H9 (cell line): ENCODE measurements at regions not wholly inside any gene's neighbourhood (a gene's known extent, or its start where the extent isn't known, plus 50 kb on each side); places are given as distances from the start of the nearest gene placed in this dataset.

Experiments
- DNase-seq: peaks from one replicate; pipeline ENCODE4 v3.0.0-alpha.2; 2017
- H2AFZ ChIP-seq: one replicate; pipeline ENCODE4 v1.6.1; 2013; ENCODE audit warnings: mild to moderate bottlenecking, low read length, control low read depth, moderate library complexity
- H2AK5ac ChIP-seq: 2 replicates; pipeline ENCODE4 v1.6.1; 2013; ENCODE audit warnings: low read length, control low read depth, mixed read lengths; ENCODE audit not compliant: insufficient read length
- H2BK120ac ChIP-seq: one replicate; pipeline ENCODE4 v1.6.1; 2013; ENCODE audit warnings: low read depth, mild to moderate bottlenecking, low read length, control low read depth, inconsistent platforms; ENCODE audit not compliant: poor library complexity, severe bottlenecking
- H2BK12ac ChIP-seq: 2 replicates; pipeline ENCODE4 v1.6.1; 2013; ENCODE audit warnings: low read length, control low read depth, mixed read lengths, low read depth; ENCODE audit not compliant: insufficient read length
- H2BK15ac ChIP-seq: 2 replicates; pipeline ENCODE4 v1.6.1; 2013; ENCODE audit warnings: low read depth, low read length, control low read depth
- H2BK20ac ChIP-seq: one replicate; pipeline ENCODE4 v1.6.1; 2013; ENCODE audit warnings: low read depth, mild to moderate bottlenecking, low read length, control low read depth, inconsistent platforms; ENCODE audit not compliant: poor library complexity, severe bottlenecking
- H2BK5ac ChIP-seq: 2 replicates; pipeline ENCODE4 v1.6.1; 2013; ENCODE audit warnings: low read length, control low read depth, mixed read lengths; ENCODE audit not compliant: insufficient read length
- H3K14ac ChIP-seq: 2 replicates; pipeline ENCODE4 v1.6.1; 2013; ENCODE audit warnings: low read length, control low read depth; ENCODE audit not compliant: insufficient read depth
- H3K18ac ChIP-seq: 2 replicates; pipeline ENCODE4 v1.6.1; 2013; ENCODE audit warnings: low read depth, mild to moderate bottlenecking, mixed read lengths, low read length, control low read depth; ENCODE audit not compliant: insufficient read length
- H3K23ac ChIP-seq: 2 replicates; pipeline ENCODE4 v1.6.1; 2013; ENCODE audit warnings: low read length, control low read depth, mixed read lengths, low read depth; ENCODE audit not compliant: insufficient read length
- H3K23me2 ChIP-seq: 2 replicates; pipeline ENCODE4 v1.6.1; 2013; ENCODE audit warnings: low read depth, mild to moderate bottlenecking, mixed read lengths, low read length, control low read depth; ENCODE audit not compliant: insufficient read length, poor library complexity, severe bottlenecking
- H3K27ac ChIP-seq: 2 replicates; pipeline ENCODE4 v1.5.1; 2013; ENCODE audit warnings: low read length, control low read depth, mixed read lengths, low read depth; ENCODE audit not compliant: insufficient read length
- H3K27me3 ChIP-seq: 2 replicates; pipeline ENCODE4 v1.6.1; 2013; ENCODE audit warnings: low read length, control low read depth, inconsistent platforms; ENCODE audit not compliant: insufficient read depth
- H3K4ac ChIP-seq: 2 replicates; pipeline ENCODE4 v1.6.1; 2013; ENCODE audit warnings: low read depth, mild to moderate bottlenecking, control low read depth, inconsistent platforms, low read length, moderate library complexity
- H3K4me1 ChIP-seq: 2 replicates; pipeline ENCODE4 v1.6.1; 2013; ENCODE audit warnings: low read length, control low read depth, inconsistent platforms; ENCODE audit not compliant: insufficient read depth
- H3K4me2 ChIP-seq: 2 replicates; pipeline ENCODE4 v1.6.1; 2013; ENCODE audit warnings: low read length, control low read depth, mixed read lengths; ENCODE audit not compliant: insufficient read length, insufficient read depth
- H3K56ac ChIP-seq: 2 replicates; pipeline ENCODE4 v1.6.1; 2013; ENCODE audit warnings: low read depth, mild to moderate bottlenecking, mixed read lengths, low read length, control low read depth; ENCODE audit not compliant: insufficient read length
- H3K79me1 ChIP-seq: 2 replicates; pipeline ENCODE4 v1.6.1; 2013; ENCODE audit warnings: low read depth, mild to moderate bottlenecking, moderate library complexity, low read length, control low read depth, inconsistent platforms; ENCODE audit not compliant: insufficient read depth, poor library complexity, severe bottlenecking
- H3K79me2 ChIP-seq: 2 replicates; pipeline ENCODE4 v1.6.1; 2013; ENCODE audit warnings: low read length, control low read depth, inconsistent platforms; ENCODE audit not compliant: insufficient read depth
- H3K9ac ChIP-seq: 2 replicates; pipeline ENCODE4 v1.6.1; 2013; ENCODE audit warnings: low read length, control low read depth, mixed read lengths; ENCODE audit not compliant: insufficient read length; ENCODE audit errors: extremely low read depth
- H3K9me3 ChIP-seq: one replicate; pipeline ENCODE4 v1.6.1; 2013; ENCODE audit warnings: low read depth, low read length, inconsistent platforms; ENCODE audit not compliant: control insufficient read depth
- H3T11ph ChIP-seq: one replicate; pipeline ENCODE4 v1.6.1; 2013; ENCODE audit warnings: mild to moderate bottlenecking, low read length, control low read depth, inconsistent platforms
- H4K20me1 ChIP-seq: one replicate; pipeline ENCODE4 v1.6.1; 2013; ENCODE audit not compliant: control insufficient read depth, insufficient read length, insufficient read depth
- H4K5ac ChIP-seq: 2 replicates; pipeline ENCODE4 v1.6.1; 2013; ENCODE audit warnings: low read depth, mild to moderate bottlenecking, mixed read lengths, low read length, control low read depth; ENCODE audit not compliant: insufficient read length
- H4K8ac ChIP-seq: replicated peaks from 2 replicates; pipeline ENCODE4 v1.6.1; 2013; ENCODE audit warnings: low read length, control low read depth, mixed read lengths, low read depth; ENCODE audit not compliant: insufficient read length
- H4K91ac ChIP-seq: 2 replicates; pipeline ENCODE4 v1.6.1; 2013; ENCODE audit warnings: low read depth, mild to moderate bottlenecking, moderate library complexity, mixed read lengths, low read length, control low read depth; ENCODE audit not compliant: insufficient read length
- H3K27ac Mint-ChIP-seq, 3 experiments: 2 replicates in 2 of 3; 3 replicates in 1 of 3; pipeline ENCODE4 v1.8.0; 2020 to 2021; ENCODE audit warnings: mixed read lengths in 3 of 3, mild to moderate bottlenecking in 1 of 3, moderate library complexity in 1 of 3
- H3K27me3 Mint-ChIP-seq: 2 replicates; pipeline ENCODE4 v1.8.0; 2021; ENCODE audit warnings: low read depth, mild to moderate bottlenecking, moderate library complexity, mixed read lengths
- H3K36me3 Mint-ChIP-seq, 3 experiments: 2 replicates in 2 of 3; 3 replicates in 1 of 3; pipeline ENCODE4 v1.8.0; 2020 to 2021; ENCODE audit warnings: low read depth in 3 of 3, mixed read lengths in 3 of 3; ENCODE audit not compliant: insufficient read depth in 1 of 3
- H3K4me1 Mint-ChIP-seq, 2 experiments: 2 replicates each; pipeline ENCODE4 v1.8.0; 2020; ENCODE audit warnings: mixed read lengths in 2 of 2
- H3K4me3 Mint-ChIP-seq, 2 experiments: 2 replicates in 1 of 2; 3 replicates in 1 of 2; pipeline ENCODE4 v1.8.0; 2020 to 2021; ENCODE audit warnings: mild to moderate bottlenecking in 2 of 2, mixed read lengths in 2 of 2, moderate library complexity in 1 of 2
- H3K9me3 Mint-ChIP-seq, 2 experiments: 2 replicates in 1 of 2; 3 replicates in 1 of 2; pipeline ENCODE4 v1.8.0; 2020; ENCODE audit warnings: mild to moderate bottlenecking in 2 of 2, mixed read lengths in 2 of 2, moderate library complexity in 1 of 2
- WGBS: extraction: QIAGEN DNeasy Blood & Tissue Kit; methylation state at CpG from one replicate; pipeline ENCODE4 v1.1.7; 2013; ENCODE audit warnings: missing lambda C conversion rate, low lambda C conversion rate, mixed read lengths; ENCODE audit not compliant: insufficient read length; ENCODE audit errors: extremely low coverage; 5-methylcytosine and 5-hydroxymethylcytosine counted together
- TF ChIP-seq, protein P1 (sequence below): fragments of 200-600 bp; sonication (generic); conservative IDR thresholded peaks from 3 replicates; pipeline ENCODE4 v1.8.0; 2021; ENCODE audit warnings: antibody characterized with exemption, mild to moderate bottlenecking

DNA sequence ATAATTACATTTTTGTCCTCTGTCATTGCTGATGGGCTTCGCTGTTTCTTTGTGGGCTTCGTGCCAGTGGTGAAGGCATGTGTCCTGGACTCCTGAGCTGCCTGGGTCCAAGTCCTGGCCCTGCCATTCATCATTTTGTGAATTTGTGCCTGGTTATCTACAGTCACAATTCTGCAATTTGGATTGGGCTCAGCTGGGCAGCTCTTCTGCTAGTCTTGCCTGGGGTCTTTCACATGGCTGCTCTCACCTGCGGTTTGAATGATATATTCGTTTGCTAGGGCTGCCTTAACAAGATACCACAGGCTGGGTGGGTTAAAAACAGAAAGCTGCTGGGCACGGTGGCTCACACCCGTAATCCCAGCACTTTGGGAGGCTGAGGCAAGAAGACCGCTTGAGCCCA, 192.7 kb upstream of the IER5L start:
- no CpG with 5 or more reads among the region's 7 CpGs for WGBS
- Histone ChIP-seq H3K4ac (no peak overlapping the region), H3K79me2 (no peaks in the 10 kb centered on the region), H2BK5ac (no peak overlapping the region), H3K4me2 (no peak overlapping the region), H3K27ac (no peak overlapping the region), H3K9me3 (no peaks in the 10 kb centered on the region), H3K14ac (no peak overlapping the region), H4K91ac (no peak overlapping the region), H3K56ac (no peak overlapping the region), H2BK15ac (no peak overlapping the region), H3K4me1 (no peaks in the 10 kb centered on the region), H4K20me1 (no peaks in the 10 kb centered on the region), H3K9ac (no peak overlapping the region), H4K8ac (no peak overlapping the region), H3T11ph (no peak overlapping the region), H3K27me3 (no peaks in the 10 kb centered on the region), H3K18ac (no peak overlapping the region), H3K23ac (no peak overlapping the region), H3K23me2 (no peaks in the 10 kb centered on the region), H4K5ac (no peak overlapping the region), H2BK12ac (no peak overlapping the region), H2BK120ac (no peak overlapping the region), H3K79me1 (no peaks in the 10 kb centered on the region), H2AK5ac (no peak overlapping the region), H2AFZ (no peak overlapping the region), H2BK20ac (no peak overlapping the region)
- H3K27ac Mint-ChIP-seq = no peak overlapping the region
- no peak for DNase-seq
- no peak overlapping the region for H3K4me3 Mint-ChIP-seq
- TF ChIP-seq, protein P1, sequence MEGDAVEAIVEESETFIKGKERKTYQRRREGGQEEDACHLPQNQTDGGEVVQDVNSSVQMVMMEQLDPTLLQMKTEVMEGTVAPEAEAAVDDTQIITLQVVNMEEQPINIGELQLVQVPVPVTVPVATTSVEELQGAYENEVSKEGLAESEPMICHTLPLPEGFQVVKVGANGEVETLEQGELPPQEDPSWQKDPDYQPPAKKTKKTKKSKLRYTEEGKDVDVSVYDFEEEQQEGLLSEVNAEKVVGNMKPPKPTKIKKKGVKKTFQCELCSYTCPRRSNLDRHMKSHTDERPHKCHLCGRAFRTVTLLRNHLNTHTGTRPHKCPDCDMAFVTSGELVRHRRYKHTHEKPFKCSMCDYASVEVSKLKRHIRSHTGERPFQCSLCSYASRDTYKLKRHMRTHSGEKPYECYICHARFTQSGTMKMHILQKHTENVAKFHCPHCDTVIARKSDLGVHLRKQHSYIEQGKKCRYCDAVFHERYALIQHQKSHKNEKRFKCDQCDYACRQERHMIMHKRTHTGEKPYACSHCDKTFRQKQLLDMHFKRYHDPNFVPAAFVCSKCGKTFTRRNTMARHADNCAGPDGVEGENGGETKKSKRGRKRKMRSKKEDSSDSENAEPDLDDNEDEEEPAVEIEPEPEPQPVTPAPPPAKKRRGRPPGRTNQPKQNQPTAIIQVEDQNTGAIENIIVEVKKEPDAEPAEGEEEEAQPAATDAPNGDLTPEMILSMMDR = no peak
- no peaks in the 10 kb centered on the region for H3K4me1 Mint-ChIP-seq
- peaks cover 14% of the 10 kb centered on the region for H3K27me3 Mint-ChIP-seq
- H3K9me3 Mint-ChIP-seq = peaks cover 22 to 30% of the 10 kb centered on the region in 2 experiments
- H3K36me3 Mint-ChIP-seq = peaks cover 0 to 21% (median 2%) of the 10 kb centered on the region in 3 experiments; a peak in 5 of 7 replicates
